GM19328 (cell line): ENCODE measurements at regions not wholly inside any gene's neighbourhood (a gene's known extent, or its start where the extent isn't known, plus 50 kb on each side); places are given as distances from the start of the nearest gene placed in this dataset.

Source experiments
- ATAC-seq: cut with Tn5 transposase; IDR thresholded peaks from one replicate; pipeline ENCODE4 v1.9.1; 2021; ENCODE audit warnings: mild to moderate bottlenecking, moderate library complexity; ENCODE audit not compliant: unreplicated experiment

DNA sequence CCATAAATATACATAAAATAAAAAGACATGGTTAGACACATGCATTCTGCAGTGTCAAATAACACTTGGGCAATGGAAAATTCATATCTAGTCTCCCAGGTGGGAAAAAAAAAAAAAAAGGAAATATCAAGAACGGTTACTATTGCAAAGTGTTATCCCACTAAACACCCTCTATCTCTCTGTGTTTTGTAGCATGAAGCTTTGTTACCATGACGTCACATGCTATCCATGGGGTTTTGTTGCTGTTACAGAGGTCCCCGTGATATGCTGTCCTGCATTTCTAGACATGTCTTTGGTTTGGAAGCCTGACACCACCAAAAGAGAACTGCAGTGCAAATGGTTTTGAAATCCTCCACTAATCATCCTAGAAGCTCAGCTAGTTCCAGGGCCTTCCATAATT, 50.7 kb upstream of the TLR3 start:
- ATAC-seq: no peak

DNA sequence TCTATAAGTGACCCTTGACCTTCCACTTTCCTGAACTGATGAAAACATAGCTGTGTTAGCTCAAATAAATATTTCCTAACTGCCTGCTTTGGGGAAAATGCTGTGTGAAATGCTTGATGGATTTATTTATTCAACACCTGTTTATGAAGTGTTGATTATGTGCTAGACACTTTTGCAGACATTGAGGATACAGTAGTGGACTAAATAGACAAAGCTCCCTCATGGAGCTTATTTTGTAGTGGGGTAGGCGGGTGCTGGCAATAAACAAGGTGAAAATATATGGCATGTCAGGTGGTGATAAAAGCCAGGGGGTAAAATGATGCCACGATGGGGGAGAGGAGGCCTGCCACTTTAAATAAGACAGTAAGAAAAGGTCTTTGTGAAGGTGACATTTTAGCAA, 50.2 kb upstream of the TLR3 start:
- no peak for ATAC-seq
